PC-3 (cell line): ENCODE measurements at regions not wholly inside any gene's neighbourhood (a gene's known extent, or its start where the extent isn't known, plus 50 kb on each side); places are given as distances from the start of the nearest gene placed in this dataset.

Source experiments
- ATAC-seq: fragments of 200-7000 bp; cut with Tn5 transposase; 2 replicates; pipeline ENCODE4 v1.9.1; 2020; ENCODE audit warnings: mild to moderate bottlenecking, moderate library complexity
- BruUV-seq: library from RNA; stranded (reverse); fragments of 400-500 nt; replicated peaks from 2 replicates; lab custom pipeline; 2021; lab: Mats Ljungman, UMichigan
- CTCF ChIA-PET: fragments of 300-600 bp; sonication (Branson Sonifier 250); formaldehyde crosslinking; loops from one replicate; lab custom pipeline; 2022; ENCODE audit warnings: antibody characterized with exemption; lab: Charles Lee
- POLR2A ChIA-PET: fragments of 300-600 bp; sonication (Branson Sonifier 250); formaldehyde crosslinking; loops from one replicate; lab custom pipeline; 2022; ENCODE audit warnings: antibody characterized with exemption; ENCODE audit not compliant: unreplicated experiment; lab: Charles Lee
- DNase-seq: peaks from one replicate; pipeline ENCODE4 v3.0.0-alpha.2; 2015
- H2AFZ ChIP-seq: fragments of 300-600 bp; sonication (generic); 2 replicates; pipeline ENCODE4 v1.6.0; 2016; ENCODE audit warnings: antibody characterized with exemption, low read length
- H3F3A ChIP-seq: fragments of 300-600 bp; sonication (generic); one replicate; pipeline ENCODE4 v1.6.0; 2017; ENCODE audit warnings: antibody characterized with exemption, low read length, control low read depth, mild to moderate bottlenecking; ENCODE audit not compliant: unreplicated experiment
- H3K27ac ChIP-seq: fragments of 300-600 bp; sonication (generic); 2 replicates; pipeline ENCODE4 v1.5.1; 2016; ENCODE audit warnings: mild to moderate bottlenecking, low read length
- H3K27me3 ChIP-seq: fragments of 300-600 bp; sonication (generic); 2 replicates; pipeline ENCODE4 v1.6.1; 2016; ENCODE audit warnings: low read length, mixed read lengths
- H3K36me3 ChIP-seq: fragments of 300-600 bp; sonication (generic); 2 replicates; pipeline ENCODE4 v1.6.1; 2016; ENCODE audit warnings: low read depth, mixed run types, low read length, mixed read lengths
- H3K4me1 ChIP-seq: fragments of 300-600 bp; sonication (generic); 2 replicates; pipeline ENCODE4 v1.5.1; 2016; ENCODE audit warnings: low read length; ENCODE audit not compliant: insufficient read depth
- H3K4me2 ChIP-seq: fragments of 300-600 bp; sonication (generic); 2 replicates; pipeline ENCODE4 v1.6.0; 2016; ENCODE audit warnings: low read length
- H3K4me3 ChIP-seq: fragments of 300-600 bp; sonication (generic); 2 replicates; pipeline ENCODE4 v1.5.1; 2016; ENCODE audit warnings: mild to moderate bottlenecking, low read length, mixed read lengths
- H3K79me2 ChIP-seq: fragments of 300-600 bp; sonication (generic); 2 replicates; pipeline ENCODE4 v1.6.1; 2017; ENCODE audit warnings: low read length, mixed read lengths
- H3K9ac ChIP-seq: fragments of 300-600 bp; sonication (generic); 2 replicates; pipeline ENCODE4 v1.6.0; 2016; ENCODE audit warnings: mild to moderate bottlenecking, low read length
- H3K9me2 ChIP-seq: fragments of 300-600 bp; sonication (generic); replicated peaks from 2 replicates; pipeline ENCODE4 v1.6.1; 2016; ENCODE audit warnings: mixed run types, low read length, mixed read lengths
- H3K9me3 ChIP-seq: fragments of 300-600 bp; sonication (generic); 2 replicates; pipeline ENCODE4 v1.6.1; 2016; ENCODE audit warnings: low read length, mixed read lengths
- H4K20me1 ChIP-seq: fragments of 300-600 bp; sonication (generic); 2 replicates; pipeline ENCODE4 v1.6.1; 2016; ENCODE audit warnings: low read length, mixed read lengths
- CTCF ChIP-seq: fragments of 300-600 bp; sonication (generic); conservative IDR thresholded peaks from 2 replicates; pipeline ENCODE4 v1.5.1; 2017; ENCODE audit warnings: antibody characterized with exemption, low read depth, mild to moderate bottlenecking, low read length
- EZH2 ChIP-seq: fragments of 300-600 bp; sonication (generic); IDR thresholded peaks from one replicate; pipeline ENCODE4 v1.6.1; 2017; ENCODE audit warnings: antibody characterized with exemption, mild to moderate bottlenecking, low read length; ENCODE audit not compliant: unreplicated experiment
- EZH2phosphoT487 ChIP-seq: fragments of 300-600 bp; sonication (generic); IDR thresholded peaks from 2 replicates; pipeline ENCODE4 v1.6.1; 2018; ENCODE audit warnings: mild to moderate bottlenecking, antibody characterized with exemption, low read length, borderline replicate concordance
- intact Hi-C: fragments of 100-400 bp; cut with micrococcal nuclease; formaldehyde crosslinking; loops from 2 replicates; pipeline ENCODE4 v1.9.0; 2023

DNA sequence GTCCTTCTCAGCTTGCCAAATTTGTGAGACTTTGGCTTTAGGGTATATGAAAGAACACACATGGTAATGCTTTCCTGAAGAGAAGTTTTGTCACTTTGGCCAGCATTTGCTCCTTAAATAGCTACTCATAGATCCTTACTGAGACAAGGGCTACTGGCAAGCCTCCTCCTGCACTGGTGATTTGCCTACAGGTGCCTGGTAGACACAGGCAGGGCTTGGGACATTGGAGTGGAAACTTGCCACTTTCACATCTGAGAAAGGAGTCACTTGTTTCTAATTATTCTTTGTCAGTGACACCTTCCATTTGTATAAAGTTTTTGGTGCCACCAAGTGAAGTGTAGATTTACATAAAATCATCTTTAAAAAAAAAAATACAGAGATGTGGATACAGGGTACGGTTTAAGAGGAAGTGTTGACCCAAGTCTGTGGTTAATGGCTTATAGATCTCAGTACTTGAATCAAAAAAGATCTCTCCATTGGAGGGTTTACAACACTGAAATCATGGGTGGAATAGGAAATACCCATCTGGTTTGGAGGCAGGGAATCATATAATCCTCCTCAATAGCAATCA lies 132.8 kb upstream of the GADL1 start:
- CTCF ChIA-PET, result no interaction called here
- POLR2A ChIA-PET, result no interaction called here

DNA sequence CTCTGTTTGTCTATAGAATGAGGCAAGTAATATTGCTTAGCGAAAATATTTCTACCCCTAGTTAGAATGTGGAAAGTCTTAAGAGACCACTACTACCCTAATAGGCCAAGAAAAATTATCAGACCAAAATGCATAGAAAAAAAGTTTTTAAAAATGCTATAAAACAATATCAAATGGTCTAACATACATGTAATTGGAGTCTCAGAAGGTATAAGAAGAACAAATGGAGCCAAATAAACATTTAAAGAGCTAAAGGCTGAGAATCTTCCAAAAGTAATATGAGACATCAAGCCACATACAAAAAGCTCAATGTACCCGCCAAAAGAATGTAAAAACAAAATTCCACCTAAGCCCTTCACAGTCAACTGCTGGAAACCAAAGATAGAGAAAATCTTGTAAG lies 133.5 kb upstream of the GADL1 start:
- CTCF ChIA-PET, result no interaction called here

More for the DNA sequence above, 132.8 kb upstream of the GADL1 start:
- intact Hi-C loops, result no loop called here
- DNase-seq (no peak), ATAC-seq (no peak)
- no peaks in the 10 kb centered on the region for H3K27me3 ChIP-seq
- no peak overlapping the region for H3K27ac ChIP-seq
- no peaks in the 10 kb centered on the region for H4K20me1 ChIP-seq
- H3K9ac ChIP-seq, result no peak overlapping the region
- H3K4me1 ChIP-seq, result no peaks in the 10 kb centered on the region
- 0 out of 2 replicates have a peak, but pooled peaks cover 5% of the 10 kb centered on the region for H3K9me3 ChIP-seq
- H2AFZ ChIP-seq, result no peak overlapping the region
- H3K9me2 ChIP-seq, result no peaks in the 10 kb centered on the region
- H3K4me3 ChIP-seq, result no peak overlapping the region
- no peak overlapping the region for H3K4me2 ChIP-seq
- BruUV-seq, result no TSS peak
- no peaks in the 10 kb centered on the region for H3K79me2 ChIP-seq
- no peaks in the 10 kb centered on the region for H3F3A ChIP-seq
- TF ChIP-seq EZH2 (no peak), CTCF (no peak), EZH2phosphoT487 (no peak)
- no peaks in the 10 kb centered on the region for H3K36me3 ChIP-seq

More for the DNA sequence above, 133.5 kb upstream of the GADL1 start:
- DNase-seq, result no peak
- Histone ChIP-seq H3K9me2 (no peaks in the 10 kb centered on the region), H3K27me3 (no peaks in the 10 kb centered on the region), H3K4me1 (no peaks in the 10 kb centered on the region), H3K4me2 (no peak overlapping the region), H3K79me2 (no peaks in the 10 kb centered on the region), H3K36me3 (no peaks in the 10 kb centered on the region), H2AFZ (no peak overlapping the region), H3K9me3 (0 out of 2 replicates have a peak, but pooled peaks cover 5% of the 10 kb centered on the region), H3K9ac (no peak overlapping the region), H3K4me3 (no peak overlapping the region), H3F3A (no peaks in the 10 kb centered on the region), H3K27ac (no peak overlapping the region), H4K20me1 (no peaks in the 10 kb centered on the region)
- intact Hi-C loops, result no loop called here
- TF ChIP-seq EZH2, result no peak
- TF ChIP-seq CTCF, result no peak
- TF ChIP-seq EZH2phosphoT487, result no peak
- no peak for ATAC-seq
- BruUV-seq, result no TSS peak
- POLR2A ChIA-PET, result no interaction called here
